ENCODE measurements at regions not wholly inside any gene's neighbourhood (a gene's known extent, or its start where the extent isn't known, plus 50 kb on each side); places are given as distances from the start of the nearest gene placed in this dataset.

DNA sequence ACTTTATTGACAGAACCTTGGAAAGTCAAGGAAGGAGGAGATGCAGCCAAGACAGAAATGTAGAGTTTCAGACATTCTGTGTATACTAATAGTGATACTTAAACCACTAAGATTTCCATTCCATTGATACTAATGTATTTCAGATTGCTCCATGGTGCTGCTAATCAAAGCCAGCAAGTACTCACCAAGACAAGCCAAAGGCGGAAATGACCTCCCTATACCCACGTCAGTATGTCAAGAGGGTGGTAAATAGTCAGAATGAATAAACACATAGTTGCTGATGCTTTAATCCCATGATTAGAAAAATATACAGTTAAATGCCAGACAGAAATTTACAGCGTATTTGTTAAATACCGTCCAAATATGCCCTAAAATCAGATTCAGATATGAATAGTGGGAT, 417.8 kb upstream of the INTU start:
- intact Hi-C loops (cut with DNase I, micrococcal nuclease), result no loop called here
- DNase-seq (no peak), ATAC-seq (no peak)

DNA sequence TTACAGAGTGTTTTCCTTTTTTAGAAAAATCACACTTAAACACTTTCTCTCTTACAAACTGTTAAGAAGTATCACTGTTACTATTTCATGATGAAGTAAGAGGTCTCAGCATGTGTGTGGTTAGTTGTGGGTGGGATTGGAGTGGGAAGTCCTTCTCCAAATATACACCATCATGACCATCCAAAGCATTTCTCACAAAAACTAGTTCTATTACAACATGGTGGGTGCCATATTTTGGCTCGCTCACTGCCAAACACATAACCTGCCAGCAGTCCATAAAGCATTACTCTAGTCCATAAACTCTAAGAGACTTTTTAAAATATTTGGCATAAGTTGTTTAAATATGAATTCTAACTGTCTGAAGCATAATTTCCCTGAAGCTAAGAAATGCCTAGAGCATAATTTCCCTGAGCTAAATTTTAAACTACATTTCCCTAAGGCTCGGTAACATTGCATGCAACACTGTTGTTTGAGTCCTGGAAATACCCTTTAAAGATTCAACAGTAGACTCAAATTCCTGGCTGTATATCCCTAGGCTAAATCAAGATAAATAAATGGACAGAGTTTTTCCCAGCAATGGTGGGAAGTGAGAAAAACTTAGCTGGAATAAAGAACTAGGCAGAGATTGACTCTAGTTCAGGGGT, 415.0 kb upstream of the INTU start:
- DNase-seq (no peak), ATAC-seq (no peak)
- intact Hi-C loops (cut with DNase I, micrococcal nuclease), result no loop called here

DNA sequence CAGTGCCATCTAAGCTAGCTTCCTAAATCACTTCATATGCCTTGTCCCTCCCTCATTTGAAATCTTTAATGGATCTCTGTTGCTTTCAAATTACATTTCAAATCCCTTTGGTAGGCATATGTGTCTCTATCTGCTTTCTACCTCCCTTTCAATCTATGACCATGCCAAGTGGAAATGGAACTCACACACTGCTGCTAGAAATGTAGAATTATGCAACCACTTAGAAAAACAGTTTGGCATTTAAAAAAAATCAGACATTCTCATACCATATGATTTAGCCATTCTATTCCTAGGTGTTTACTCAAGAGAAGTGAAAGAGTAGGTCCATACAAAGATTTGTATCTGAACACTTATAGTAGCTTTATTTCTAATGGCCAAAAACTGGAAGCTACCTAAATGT, 413.5 kb upstream of the INTU start:
- no peak for DNase-seq
- no peak for ATAC-seq
- intact Hi-C loops (cut with DNase I, micrococcal nuclease), result no loop called here

DNA sequence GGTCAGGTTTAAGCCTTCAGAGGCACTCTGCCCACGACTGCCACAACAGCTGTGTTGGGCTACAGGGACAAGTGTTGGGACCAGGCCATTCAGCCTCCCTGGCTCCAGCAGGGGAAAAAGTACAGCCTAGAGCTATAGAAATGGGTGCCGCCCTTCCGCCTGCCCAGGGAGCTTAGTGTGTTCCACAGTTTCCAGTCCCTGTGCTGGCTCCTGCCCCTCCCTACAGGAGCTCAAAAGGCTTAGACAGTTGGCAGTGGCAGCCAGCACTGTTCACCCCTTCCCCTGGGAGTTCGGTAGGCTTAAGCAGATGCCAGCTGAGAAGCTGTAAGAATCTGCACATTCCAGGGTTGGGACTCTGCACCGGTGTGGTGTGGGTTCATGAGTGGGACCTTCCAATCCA, 408.2 kb upstream of the INTU start:
- no peak for DNase-seq
- ATAC-seq, result no peak
- intact Hi-C loops (cut with DNase I, micrococcal nuclease), result no loop called here

DNA sequence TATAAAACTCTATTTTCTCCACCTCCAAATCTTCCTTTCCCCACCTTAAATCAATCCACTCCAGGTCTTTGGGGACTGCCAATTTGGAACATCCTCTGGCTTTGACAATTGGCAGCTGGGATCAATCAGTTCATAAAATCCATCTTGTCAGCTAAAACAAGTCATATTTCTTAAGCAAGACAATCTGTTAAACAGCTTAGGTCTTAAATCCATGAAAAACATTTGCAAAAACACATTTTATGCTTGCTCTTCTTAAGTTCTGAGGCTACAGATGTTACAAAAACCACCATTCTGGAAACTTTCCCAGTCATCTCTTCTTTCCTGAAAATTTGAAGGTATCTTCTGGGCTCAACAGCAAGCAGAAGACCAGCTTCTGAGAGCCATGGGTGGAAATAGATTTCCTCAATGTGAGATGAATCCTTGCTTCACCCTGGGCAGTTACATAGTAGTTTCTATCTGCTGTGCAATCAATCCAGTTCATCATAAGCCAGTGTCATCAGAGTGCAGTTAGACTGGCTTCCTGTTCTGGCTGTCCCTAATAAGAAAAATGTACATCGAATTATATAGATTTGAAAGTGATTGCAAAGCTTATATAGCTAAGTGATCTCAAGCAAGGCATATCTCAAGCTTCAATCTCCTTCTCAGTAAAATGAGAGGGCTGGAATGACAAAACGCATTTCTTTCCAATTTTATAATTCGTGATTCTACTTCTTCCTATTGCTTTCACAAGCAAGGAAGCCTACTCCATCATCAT, 402.7 kb upstream of the INTU start:
- DNase-seq (no peak), ATAC-seq (no peak)
- intact Hi-C loops (cut with DNase I, micrococcal nuclease), result no loop called here

DNA sequence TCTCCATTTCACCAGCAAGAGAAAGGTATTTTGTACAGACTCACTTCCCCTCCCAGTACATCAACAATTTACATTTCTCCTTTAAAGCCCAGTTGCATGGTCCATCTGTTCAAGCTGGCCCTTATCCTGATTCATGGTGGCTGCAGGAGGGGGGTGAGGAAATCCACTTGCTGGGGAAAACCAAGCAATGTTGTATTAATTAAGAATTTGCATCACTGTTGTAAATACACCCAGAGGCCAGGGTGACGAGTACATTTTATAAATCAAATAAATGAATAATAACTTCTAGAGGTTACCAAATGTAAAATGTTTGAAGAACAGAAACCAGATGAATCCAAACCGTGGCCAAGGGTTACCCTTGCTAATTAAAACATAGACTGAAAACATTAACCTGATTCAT, 395.9 kb upstream of the INTU start:
- intact Hi-C loops (cut with DNase I, micrococcal nuclease), result no loop called here
- DNase-seq, result no peak
- ATAC-seq, result no peak

DNA sequence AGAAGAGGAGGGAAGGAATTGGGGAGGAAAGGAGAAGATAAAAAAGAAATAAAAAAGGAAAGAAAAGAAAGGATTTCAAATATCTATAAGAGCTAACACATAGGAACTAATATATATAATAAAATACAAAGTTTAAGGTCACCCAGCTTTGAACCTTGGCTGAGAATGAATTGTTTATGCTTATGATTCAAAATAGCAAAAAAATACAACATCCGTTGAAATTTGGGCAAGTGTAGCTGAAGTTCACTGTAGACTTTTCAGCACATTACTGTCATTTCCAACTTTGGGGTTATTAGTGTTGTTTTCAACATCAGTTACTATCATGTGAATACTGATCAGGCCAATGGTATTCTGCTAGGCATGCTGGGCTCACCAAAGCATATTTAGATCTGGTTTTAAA, 395.2 kb upstream of the INTU start:
- ATAC-seq, result no peak
- no peak for DNase-seq

DNA sequence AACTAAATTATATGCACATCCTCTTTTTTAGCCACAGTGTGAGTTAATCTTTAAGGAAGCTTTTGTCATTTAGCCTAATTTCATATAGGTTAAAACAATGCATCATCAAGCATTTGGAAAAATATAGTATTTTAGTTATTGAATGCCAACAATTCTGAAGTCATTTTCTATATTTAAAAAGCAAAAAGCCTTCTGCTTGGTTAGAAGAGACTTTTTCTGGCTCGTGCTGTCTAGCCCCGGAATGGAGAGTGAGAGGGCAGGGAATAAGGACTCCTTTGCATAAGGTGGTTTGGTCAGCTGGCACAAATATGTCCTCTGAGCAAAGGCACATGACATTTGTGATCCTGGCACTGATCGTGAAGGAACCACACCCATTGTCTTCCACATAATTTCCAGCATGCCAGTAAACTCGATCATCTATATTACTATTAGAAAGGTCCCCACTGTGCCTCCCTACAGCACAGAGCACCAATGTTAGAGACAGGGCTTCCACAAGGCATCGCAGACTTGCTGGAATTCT, 393.7 kb upstream of the INTU start:
- intact Hi-C loops (cut with DNase I, micrococcal nuclease), result no loop called here
- ATAC-seq (no peak), DNase-seq (no peak)

More for the DNA sequence above, 395.2 kb upstream of the INTU start:
- intact Hi-C loops (cut with DNase I, micrococcal nuclease), result no loop called here

DNA sequence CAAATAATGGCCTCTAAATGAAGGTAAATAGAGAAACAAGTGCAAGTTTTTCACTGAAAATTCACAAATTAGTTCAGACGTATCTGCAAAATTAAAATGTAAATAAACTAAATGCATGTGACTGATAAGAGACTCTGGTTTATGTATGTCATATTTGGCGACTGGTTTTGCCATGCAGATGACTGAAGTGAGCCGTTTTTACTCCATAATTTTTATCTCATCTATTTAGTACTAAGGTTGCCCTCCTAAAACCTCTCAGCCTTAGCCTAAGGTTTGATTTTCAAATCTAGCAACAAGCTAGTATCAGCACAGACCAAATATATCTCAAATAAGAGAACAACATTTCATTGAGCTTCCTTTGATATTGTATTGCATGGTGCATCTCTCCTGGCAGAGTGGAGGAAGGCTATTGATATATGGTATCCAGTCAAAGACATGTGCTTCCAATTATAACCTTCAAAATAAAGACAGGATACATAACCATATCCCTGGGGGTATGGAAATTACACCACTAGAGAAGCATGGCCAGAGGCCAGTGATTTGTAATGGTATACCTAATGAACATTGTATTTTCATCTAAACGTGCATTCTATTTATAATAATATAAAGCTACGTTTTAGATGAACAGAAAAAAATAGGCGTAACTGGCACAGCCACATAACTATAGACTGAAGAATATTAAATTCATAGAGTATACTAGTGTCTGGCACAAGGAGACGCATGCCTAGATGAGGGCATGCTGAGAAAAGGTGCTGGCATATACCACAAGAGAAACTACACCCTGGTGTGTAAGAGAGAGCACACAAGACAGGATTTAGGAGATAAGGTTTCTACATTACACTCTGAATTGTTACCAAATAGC, 392.6 kb upstream of the INTU start:
- ATAC-seq, result no peak
- intact Hi-C loops (cut with DNase I, micrococcal nuclease), result no loop called here
- DNase-seq, result no peak

DNA sequence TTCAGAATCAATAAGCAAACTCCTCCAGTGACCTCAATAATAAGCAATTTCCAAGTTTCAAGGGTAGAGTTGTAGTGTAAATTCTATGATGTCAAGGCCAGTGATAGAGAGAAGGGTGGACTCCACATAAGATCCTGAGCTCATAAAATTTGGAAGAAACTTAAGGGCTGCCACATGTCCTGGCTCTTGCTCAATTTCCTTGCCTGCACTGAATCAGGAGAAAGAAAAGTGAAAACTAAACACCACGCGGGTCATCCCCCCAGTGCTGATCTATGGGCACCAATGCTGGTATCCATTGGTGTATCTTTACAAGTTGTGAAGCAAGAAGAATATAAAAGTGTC, 392.0 kb upstream of the INTU start:
- DNase-seq (no peak), ATAC-seq (no peak)
- intact Hi-C loops (cut with DNase I, micrococcal nuclease), result no loop called here

DNA sequence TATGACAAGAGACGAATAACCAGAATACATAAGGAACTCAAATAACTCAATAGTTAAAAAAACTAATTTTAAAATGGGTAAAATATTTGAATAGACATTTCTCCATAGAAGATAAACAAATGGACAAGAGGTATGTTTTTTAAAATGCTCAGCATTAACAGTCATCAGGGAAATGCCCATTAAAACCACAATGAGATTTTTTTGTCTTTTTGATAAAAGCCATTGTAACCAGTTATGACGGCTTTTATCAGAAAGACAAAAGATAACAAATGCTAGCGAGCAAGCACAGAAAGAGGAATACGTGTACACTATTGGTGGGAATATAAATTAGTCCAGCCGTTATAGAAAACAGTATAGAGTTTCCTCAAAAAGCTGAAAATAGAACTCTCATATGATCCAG, 388.2 kb upstream of the INTU start:
- ATAC-seq (no peak), DNase-seq (no peak)
- intact Hi-C loops (cut with DNase I, micrococcal nuclease), result no loop called here

DNA sequence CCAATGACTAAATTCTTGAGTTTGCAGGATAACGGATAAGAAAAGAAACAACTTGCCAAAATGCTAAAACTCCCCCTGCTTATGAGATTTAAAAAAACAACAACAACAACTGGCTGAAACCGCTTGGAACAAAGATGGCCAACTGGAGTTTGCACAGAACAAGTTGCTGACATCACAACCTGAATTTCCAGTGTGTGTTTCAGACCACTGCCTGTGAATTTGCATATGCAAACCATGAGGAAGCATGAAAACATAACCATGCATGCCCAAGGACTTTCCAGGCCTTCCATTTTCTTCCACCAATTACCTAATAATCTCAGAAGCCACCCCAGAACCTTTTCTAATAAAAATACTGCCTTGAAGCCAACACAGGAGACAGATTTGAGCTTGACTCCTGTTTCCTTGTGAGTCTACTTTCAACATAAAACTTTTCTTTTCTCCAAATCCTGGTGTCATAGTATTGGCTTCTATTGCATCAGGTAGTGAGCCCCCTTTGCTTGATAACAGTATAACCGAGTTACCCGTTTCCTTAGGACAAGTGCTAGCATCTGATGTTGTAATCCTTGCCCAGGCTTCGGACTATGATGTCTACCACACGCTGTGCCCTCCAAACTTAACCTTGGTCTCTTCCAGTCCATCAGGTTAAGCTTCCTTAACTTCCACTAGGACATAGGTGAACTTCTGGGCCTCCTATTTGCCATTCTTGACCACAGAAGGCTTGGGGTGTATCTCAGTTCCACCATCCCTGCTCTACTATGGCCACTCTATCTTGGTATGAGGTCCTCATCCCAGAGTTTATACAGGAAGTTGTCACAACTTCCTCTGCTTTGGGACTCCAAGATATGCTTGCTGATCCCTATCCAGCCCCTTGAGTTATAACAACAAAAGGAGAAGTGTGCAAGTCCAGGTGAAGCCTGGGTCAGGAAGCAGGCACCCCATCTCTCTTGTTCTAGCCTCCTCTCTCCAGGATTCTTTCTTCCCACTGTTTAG, 385.5 kb upstream of the INTU start:
- ATAC-seq (no peak), DNase-seq (no peak)
- intact Hi-C loops (cut with DNase I, micrococcal nuclease), result no loop called here

DNA sequence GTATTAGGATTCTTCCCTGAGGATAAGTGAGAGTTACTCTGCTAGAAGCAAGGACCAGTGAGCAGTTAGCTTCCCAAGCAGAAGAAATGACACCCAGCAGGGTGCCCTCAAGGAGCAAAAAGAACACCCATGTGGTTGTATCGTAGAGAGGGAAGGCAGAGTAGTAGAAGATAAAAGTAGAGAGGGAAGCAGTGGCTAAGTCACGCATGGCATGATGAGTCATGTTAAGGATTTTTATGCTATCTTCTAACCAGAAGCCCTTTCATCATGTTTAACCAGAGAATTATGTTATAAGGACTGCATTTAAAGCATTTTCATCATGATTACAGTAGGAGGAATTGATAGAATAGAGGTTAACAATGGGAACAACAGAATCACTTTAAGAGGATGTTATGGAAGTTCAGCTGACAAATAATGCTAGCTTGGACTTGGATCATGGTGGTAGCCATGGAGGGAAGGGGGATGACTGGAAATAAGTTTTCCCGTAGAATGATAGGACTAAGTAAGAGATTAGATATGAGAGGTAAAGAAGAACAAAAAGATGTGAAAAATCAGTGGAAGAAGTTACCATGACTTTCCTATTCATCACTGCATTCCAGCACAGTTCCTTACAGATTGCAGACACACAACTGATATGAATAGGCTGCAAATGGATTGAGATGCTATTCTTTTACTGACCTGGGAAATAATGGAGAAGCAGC, 383.5 kb upstream of the INTU start:
- intact Hi-C loops (cut with DNase I, micrococcal nuclease), result no loop called here
- DNase-seq, result no peak
- no peak for ATAC-seq

DNA sequence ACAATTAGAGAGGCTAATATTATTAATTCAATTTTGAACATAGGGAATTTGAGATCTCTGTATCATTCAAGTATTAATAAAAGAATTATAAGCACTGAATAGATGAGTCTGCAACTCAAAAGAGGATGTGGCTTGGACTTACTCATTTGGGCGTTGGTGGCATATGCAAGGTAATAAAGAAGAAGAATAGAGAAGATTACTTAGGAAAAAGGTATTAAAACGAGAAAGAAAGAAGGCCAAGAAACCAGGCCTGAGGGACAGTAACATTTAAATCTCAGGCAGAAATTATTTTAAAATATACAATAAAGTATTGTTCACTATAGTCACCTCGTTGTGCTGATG, 383.0 kb upstream of the INTU start:
- DNase-seq (no peak), ATAC-seq (no peak)
- intact Hi-C loops (cut with DNase I, micrococcal nuclease), result no loop called here

DNA sequence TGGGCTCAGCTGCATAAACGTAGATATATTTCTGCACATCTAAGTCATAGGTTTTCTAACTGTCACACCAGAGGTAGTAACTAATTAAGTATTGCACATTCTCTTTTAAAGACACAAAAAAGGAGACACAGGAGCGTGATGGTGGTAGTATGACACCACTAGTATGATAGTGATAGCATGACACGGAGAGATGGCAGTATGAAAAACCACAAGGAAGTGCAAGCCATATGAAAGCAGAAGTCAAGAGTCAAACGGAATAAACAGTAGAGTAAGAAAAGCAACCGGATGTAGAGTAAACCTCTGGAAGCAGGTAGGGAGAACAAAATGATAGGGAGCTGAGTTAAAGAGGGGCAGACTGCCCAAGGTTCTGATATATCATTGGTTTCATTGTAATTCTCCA, 382.2 kb upstream of the INTU start:
- DNase-seq (no peak), ATAC-seq (no peak)
- intact Hi-C loops (cut with DNase I, micrococcal nuclease), result no loop called here

DNA sequence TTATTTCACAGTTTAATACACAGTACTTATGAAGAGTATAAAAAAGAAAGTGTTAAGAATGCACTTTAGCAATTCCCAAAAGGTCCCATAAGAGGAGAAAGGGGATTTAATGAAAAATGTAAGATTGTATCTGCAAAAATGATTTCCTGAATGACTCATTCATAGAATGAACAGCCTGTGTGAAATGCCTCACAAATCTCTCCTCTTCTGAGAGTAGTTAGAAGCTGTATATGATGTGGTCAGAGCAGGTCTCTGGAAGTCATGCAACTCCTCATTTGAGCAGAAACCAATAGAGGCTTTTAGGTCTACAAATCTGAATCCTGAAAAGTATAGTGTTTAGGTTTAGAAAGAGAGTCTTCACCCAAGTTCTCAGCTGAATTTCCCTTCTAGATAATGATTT, 381.3 kb upstream of the INTU start:
- DNase-seq (no peak), ATAC-seq (no peak)
- intact Hi-C loops (cut with DNase I, micrococcal nuclease), result no loop called here

DNA sequence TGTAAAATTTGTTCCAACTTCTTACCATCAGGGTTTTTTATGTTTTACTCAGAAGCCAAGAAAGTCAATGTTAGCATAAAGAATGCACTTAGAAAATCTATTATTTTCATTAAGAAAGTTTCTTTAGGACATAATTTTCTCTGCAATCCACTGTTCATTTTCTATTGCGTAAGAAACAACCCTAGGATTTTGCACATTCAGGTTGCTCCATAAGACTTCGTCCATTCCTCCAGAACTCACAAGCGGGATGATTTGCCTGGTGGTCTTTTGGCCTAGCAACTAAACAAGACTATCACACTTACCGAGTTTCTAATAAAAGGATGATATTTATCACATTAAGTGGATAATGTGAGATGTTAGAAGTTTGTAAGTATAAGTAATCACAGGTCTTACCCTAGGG, 376.3 kb upstream of the INTU start:
- intact Hi-C loops (cut with DNase I, micrococcal nuclease), result no loop called here
- ATAC-seq (no peak), DNase-seq (no peak)

DNA sequence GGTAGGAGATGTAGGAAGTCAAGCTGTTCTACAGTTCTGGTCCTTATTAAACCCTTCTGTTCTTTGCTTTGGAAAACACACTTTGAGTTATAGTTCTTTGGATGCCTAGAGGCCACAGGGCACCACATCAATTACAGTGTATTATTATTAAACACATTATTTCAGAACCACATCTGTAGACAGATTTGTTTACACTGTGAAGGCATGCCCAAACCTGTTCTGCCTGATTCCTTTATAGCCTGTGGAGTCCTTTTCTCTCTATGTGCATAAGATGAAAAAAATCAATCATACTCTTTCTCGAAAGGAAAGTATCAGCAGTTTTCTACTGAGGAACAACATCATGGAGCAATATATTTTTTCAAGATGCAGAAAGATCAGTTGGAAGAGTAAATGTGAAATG, 371.3 kb upstream of the INTU start:
- intact Hi-C loops (cut with DNase I, micrococcal nuclease), result no loop called here
- DNase-seq, result no peak

More for the DNA sequence above, 371.3 kb upstream of the INTU start:
- no peak for ATAC-seq
